Activated T-cell treated with anti-CD3 and anti-CD28 coated beads, Interleukin-2, amount 50 U/mL, for 24 hours (primary cell): ENCODE measurements at regions not wholly inside any gene's neighbourhood (a gene's known extent, or its start where the extent isn't known, plus 50 kb on each side); places are given as distances from the start of the nearest gene placed in this dataset.

ENCODE experiments used
- DNase-seq: peaks from one replicate; pipeline ENCODE4 v3.0.0-alpha.2; 2020
- H3K27ac Mint-ChIP-seq: 2 replicates; pipeline ENCODE4 v1.8.0; 2020; ENCODE audit warnings: mild to moderate bottlenecking, mixed read lengths
- H3K27me3 Mint-ChIP-seq: 2 replicates; pipeline ENCODE4 v1.8.0; 2020; ENCODE audit warnings: mixed read lengths
- H3K36me3 Mint-ChIP-seq: 2 replicates; pipeline ENCODE4 v1.8.0; 2020; ENCODE audit warnings: low read depth, mixed read lengths
- H3K4me1 Mint-ChIP-seq: 2 replicates; pipeline ENCODE4 v1.8.0; 2020; ENCODE audit warnings: low read depth, mixed read lengths
- H3K4me3 Mint-ChIP-seq: 2 replicates; pipeline ENCODE4 v1.8.0; 2020; ENCODE audit warnings: mild to moderate bottlenecking, moderate library complexity, mixed read lengths
- H3K9me3 Mint-ChIP-seq: 2 replicates; pipeline ENCODE4 v1.8.0; 2020; ENCODE audit warnings: mixed read lengths

GRCh38 chr13:75920536-75920935 is 284.4 kb downstream of the LMO7 start:
- H3K36me3 Mint-ChIP-seq = no peaks in the 10 kb centered on the region
- no peak overlapping the region for H3K27ac Mint-ChIP-seq
- no peaks in the 10 kb centered on the region for H3K9me3 Mint-ChIP-seq
- DNase-seq = no peak
- no peaks in the 10 kb centered on the region for H3K4me1 Mint-ChIP-seq
- no peak overlapping the region for H3K4me3 Mint-ChIP-seq
- H3K27me3 Mint-ChIP-seq = peaks cover 8% of the 10 kb centered on the region

GRCh38 chr13:75919660-75920199 is 283.6 kb downstream of the LMO7 start:
- H3K4me1 Mint-ChIP-seq = no peaks in the 10 kb centered on the region
- no peaks in the 10 kb centered on the region for H3K9me3 Mint-ChIP-seq
- peaks cover 6% of the 10 kb centered on the region for H3K27me3 Mint-ChIP-seq
- H3K27ac Mint-ChIP-seq = no peak overlapping the region
- H3K36me3 Mint-ChIP-seq = no peaks in the 10 kb centered on the region
- no peak for DNase-seq
- no peak overlapping the region for H3K4me3 Mint-ChIP-seq

GRCh38 chr13:75915066-75915465 is 278.9 kb downstream of the LMO7 start:
- no peak overlapping the region for H3K4me3 Mint-ChIP-seq
- no peak overlapping the region for H3K27ac Mint-ChIP-seq
- no peaks in the 10 kb centered on the region for H3K27me3 Mint-ChIP-seq
- H3K4me1 Mint-ChIP-seq = no peaks in the 10 kb centered on the region
- no peaks in the 10 kb centered on the region for H3K36me3 Mint-ChIP-seq
- no peaks in the 10 kb centered on the region for H3K9me3 Mint-ChIP-seq
- DNase-seq = no peak

DNA sequence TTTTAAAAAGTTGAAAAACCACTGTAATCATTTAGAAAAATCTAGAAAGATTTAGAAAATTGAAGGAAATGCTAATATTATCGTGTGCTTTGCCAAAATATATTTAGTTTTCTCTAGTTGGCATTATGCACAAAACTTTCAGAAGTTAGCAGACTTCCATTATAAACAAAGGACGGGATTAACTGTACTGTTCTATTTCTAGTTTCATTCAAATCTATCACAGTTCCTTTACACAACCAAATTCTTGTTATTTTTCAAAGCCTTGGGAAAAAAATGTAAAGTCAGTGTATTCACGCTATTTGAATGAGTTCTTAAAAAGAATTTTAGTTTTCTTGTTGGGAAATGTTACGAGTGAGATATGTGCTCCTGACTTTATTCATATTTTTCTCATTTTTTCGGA is 277.8 kb downstream of the LMO7 start:
- no peak for DNase-seq
- no peaks in the 10 kb centered on the region for H3K27me3 Mint-ChIP-seq
- no peaks in the 10 kb centered on the region for H3K36me3 Mint-ChIP-seq
- H3K4me1 Mint-ChIP-seq = no peaks in the 10 kb centered on the region
- H3K9me3 Mint-ChIP-seq = no peaks in the 10 kb centered on the region
- H3K4me3 Mint-ChIP-seq = no peak overlapping the region
- no peak overlapping the region for H3K27ac Mint-ChIP-seq

DNA sequence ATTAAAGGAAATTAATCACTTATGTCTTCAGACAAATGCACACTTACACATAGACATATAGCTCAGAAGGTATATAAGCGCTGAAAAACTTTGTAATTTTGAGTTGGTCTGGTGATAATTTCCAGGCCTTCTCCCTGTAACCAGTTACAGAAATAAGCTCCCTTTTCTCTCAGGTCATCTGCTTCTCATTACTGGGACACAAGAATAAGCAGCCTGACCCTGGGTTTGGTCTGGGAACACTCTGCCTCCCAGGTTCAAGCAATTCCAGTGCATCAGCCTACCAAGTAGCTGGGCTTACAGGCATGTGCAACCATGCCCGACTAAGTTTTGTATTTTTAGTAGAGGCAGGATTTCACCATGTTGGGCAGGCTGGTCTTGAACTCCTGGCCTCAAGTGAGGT is 274.5 kb downstream of the LMO7 start:
- Mint-ChIP-seq H3K27ac (no peak overlapping the region), H3K9me3 (no peaks in the 10 kb centered on the region), H3K4me1 (no peaks in the 10 kb centered on the region), H3K27me3 (peaks cover 11% of the 10 kb centered on the region), H3K4me3 (no peak overlapping the region), H3K36me3 (no peaks in the 10 kb centered on the region)
- no peak for DNase-seq
